ENCODE measurements at regions not wholly inside any gene's neighbourhood (a gene's known extent, or its start where the extent isn't known, plus 50 kb on each side); places are given as distances from the start of the nearest gene placed in this dataset.
"Not testable (repeated sequence)": the region's sequence is repeated elsewhere in the genome, so short reads cannot be mapped to it uniquely, and the experiment has no call there.

GRCh38 chr21:35282944-35283343 lies 233.8 kb upstream of the RUNX1 start:
- no peak for DNase-seq (ENCODE audit: low read depth, low spot score)

- DNase-seq (ENCODE audit: low read depth, low spot score): no peak
Measured at GRCh38 chr21:35281956-35282355, 232.9 kb upstream of the RUNX1 start.

- no peak for DNase-seq (ENCODE audit: low read depth, low spot score)
Measured at GRCh38 chr21:35280231-35280630, 231.1 kb upstream of the RUNX1 start.

- DNase-seq (ENCODE audit: low read depth, low spot score): no peak
Measured at GRCh38 chr21:35275776-35276175, 226.7 kb upstream of the RUNX1 start.

GRCh38 chr21:35274923-35275322 lies 225.8 kb upstream of the RUNX1 start:
- no peak for DNase-seq (ENCODE audit: low read depth, low spot score)

GRCh38 chr21:35274090-35274489 lies 225.0 kb upstream of the RUNX1 start:
- DNase-seq (ENCODE audit: low read depth, low spot score): no peak

- no peak for DNase-seq (ENCODE audit: low read depth, low spot score)
Measured at GRCh38 chr21:35273333-35273732, 224.2 kb upstream of the RUNX1 start.

- not testable (repeated sequence) for DNase-seq (ENCODE audit: low read depth, low spot score)
Measured at GRCh38 chr21:35271344-35272118, 222.4 kb upstream of the RUNX1 start.

GRCh38 chr21:35268817-35269216 lies 219.7 kb upstream of the RUNX1 start:
- no peak for DNase-seq (ENCODE audit: low read depth, low spot score)

- DNase-seq (ENCODE audit: low read depth, low spot score): no peak
Measured at GRCh38 chr21:35268261-35268660, 219.2 kb upstream of the RUNX1 start.

- DNase-seq (ENCODE audit: low read depth, low spot score): no peak
Measured at GRCh38 chr21:35266546-35266945, 217.4 kb upstream of the RUNX1 start.

- no peak for DNase-seq (ENCODE audit: low read depth, low spot score)
Measured at GRCh38 chr21:35265170-35265877, 216.2 kb upstream of the RUNX1 start.

GRCh38 chr21:35259457-35259856 lies 210.4 kb upstream of the RUNX1 start:
- DNase-seq (ENCODE audit: low read depth, low spot score): no peak

GRCh38 chr21:35258521-35258920 lies 209.4 kb upstream of the RUNX1 start:
- DNase-seq (ENCODE audit: low read depth, low spot score): no peak

- DNase-seq (ENCODE audit: low read depth, low spot score): peak; percentile 80
Measured at GRCh38 chr21:35257413-35257812, 208.3 kb upstream of the RUNX1 start.

GRCh38 chr21:35256468-35256988 lies 207.4 kb upstream of the RUNX1 start:
- DNase-seq (ENCODE audit: low read depth, low spot score): peak; percentile 93

GRCh38 chr21:35254765-35255138 lies 205.7 kb upstream of the RUNX1 start:
- DNase-seq (ENCODE audit: low read depth, low spot score): no peak

GRCh38 chr21:35254006-35254764 lies 205.1 kb upstream of the RUNX1 start:
- no peak for DNase-seq (ENCODE audit: low read depth, low spot score)

- no peak for DNase-seq (ENCODE audit: low read depth, low spot score)
Measured at GRCh38 chr21:35252831-35253230, 203.7 kb upstream of the RUNX1 start.

- no peak for DNase-seq (ENCODE audit: low read depth, low spot score)
Measured at GRCh38 chr21:35249636-35250035, 200.5 kb upstream of the RUNX1 start.

- DNase-seq (ENCODE audit: low read depth, low spot score): no peak
Measured at GRCh38 chr21:35245879-35246278, 196.8 kb upstream of the RUNX1 start.

- DNase-seq (ENCODE audit: low read depth, low spot score): no peak
Measured at GRCh38 chr21:35244514-35244913, 195.4 kb upstream of the RUNX1 start.

Data from pulmonary artery endothelial cell (primary cell).